ENCODE measurements at regions not wholly inside any gene's neighbourhood (a gene's known extent, or its start where the extent isn't known, plus 50 kb on each side); places are given as distances from the start of the nearest gene placed in this dataset.
A peak's percentile ranks its signal among the peaks of the same experiment; 100 is the strongest.

- no peak overlapping the region for H3K4me3 ChIP-seq
- no peak for DNase-seq
- H3K36me3 ChIP-seq = no peaks in the 10 kb centered on the region
- H3K27ac ChIP-seq = no peak overlapping the region
- H3K9me3 ChIP-seq = no peaks in the 10 kb centered on the region
- 80 to 82% methylated on average over 6 of the region's 6 CpGs for WGBS, 2 donors
- TF ChIP-seq POLR2A (IDR thresholded peaks at IDR 0.05) = no peak
- TF ChIP-seq, protein P1, sequence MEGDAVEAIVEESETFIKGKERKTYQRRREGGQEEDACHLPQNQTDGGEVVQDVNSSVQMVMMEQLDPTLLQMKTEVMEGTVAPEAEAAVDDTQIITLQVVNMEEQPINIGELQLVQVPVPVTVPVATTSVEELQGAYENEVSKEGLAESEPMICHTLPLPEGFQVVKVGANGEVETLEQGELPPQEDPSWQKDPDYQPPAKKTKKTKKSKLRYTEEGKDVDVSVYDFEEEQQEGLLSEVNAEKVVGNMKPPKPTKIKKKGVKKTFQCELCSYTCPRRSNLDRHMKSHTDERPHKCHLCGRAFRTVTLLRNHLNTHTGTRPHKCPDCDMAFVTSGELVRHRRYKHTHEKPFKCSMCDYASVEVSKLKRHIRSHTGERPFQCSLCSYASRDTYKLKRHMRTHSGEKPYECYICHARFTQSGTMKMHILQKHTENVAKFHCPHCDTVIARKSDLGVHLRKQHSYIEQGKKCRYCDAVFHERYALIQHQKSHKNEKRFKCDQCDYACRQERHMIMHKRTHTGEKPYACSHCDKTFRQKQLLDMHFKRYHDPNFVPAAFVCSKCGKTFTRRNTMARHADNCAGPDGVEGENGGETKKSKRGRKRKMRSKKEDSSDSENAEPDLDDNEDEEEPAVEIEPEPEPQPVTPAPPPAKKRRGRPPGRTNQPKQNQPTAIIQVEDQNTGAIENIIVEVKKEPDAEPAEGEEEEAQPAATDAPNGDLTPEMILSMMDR (IDR thresholded peaks at IDR 0.05) = no peak
- peaks cover 0 to 3% (median 0%) of the 10 kb centered on the region in 3 donors for H3K4me1 ChIP-seq
- no peaks in the 10 kb centered on the region for H3K27me3 ChIP-seq
- intact Hi-C loops (cut with DNase I) = no loop called here
Measured at GRCh38 chr1:81408419-81408818, 392.3 kb upstream of the ADGRL2 start.

GRCh38 chr1:81407000-81407821 lies 393.5 kb upstream of the ADGRL2 start:
- Histone ChIP-seq H3K36me3 (no peaks in the 10 kb centered on the region), H3K4me1 (peaks cover 0 to 3% (median 0%) of the 10 kb centered on the region in 3 donors), H3K9me3 (no peaks in the 10 kb centered on the region), H3K4me3 (no peak overlapping the region), H3K27me3 (no peaks in the 10 kb centered on the region), H3K27ac (peak overlapping the region in 1 of 4 donors; percentile 26)
- 71 to 72% methylated on average over 5 of the region's 5 CpGs for WGBS, 2 donors
- intact Hi-C loops (cut with DNase I) = no loop called here
- no peak for TF ChIP-seq POLR2A (IDR thresholded peaks at IDR 0.05)
- TF ChIP-seq, protein P1 (IDR thresholded peaks at IDR 0.05) = no peak
- DNase-seq = no peak

DNA sequence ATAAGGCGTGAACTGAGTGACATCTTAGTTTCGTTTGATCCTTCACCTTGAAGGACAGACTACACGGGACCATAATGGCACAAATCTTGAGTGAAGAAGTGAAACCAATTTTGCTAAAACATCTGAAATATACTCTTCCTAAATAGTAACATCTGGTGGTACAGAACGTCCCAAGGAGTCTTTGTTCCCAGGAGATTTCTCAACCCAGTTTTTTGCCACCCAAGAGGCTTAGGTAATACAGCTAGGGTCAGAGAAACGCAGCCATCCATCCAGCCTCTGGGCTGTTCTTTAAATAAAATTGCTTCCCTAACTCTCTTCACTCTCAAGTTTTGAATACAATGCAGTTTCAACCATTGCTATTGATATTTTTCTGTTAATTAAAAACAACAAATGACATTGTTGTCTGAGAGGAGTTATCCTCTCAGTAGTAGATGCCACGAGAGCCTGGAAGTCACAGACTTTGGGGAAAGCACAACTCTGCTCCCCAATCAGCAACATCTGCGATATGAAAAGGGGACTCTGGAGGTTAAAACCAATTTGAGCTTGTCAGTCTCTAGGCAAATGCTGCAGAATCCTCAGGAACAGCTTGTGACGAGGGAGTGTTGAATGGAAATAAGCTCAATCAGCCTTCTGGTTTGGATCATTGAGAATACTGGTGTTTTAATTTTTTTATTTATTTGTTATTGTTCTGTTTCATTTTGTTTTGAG lies 394.3 kb upstream of the ADGRL2 start:
- H3K4me3 ChIP-seq = no peak overlapping the region
- 75 to 77% methylated on average over 8 of the region's 8 CpGs for WGBS, 2 donors
- peak overlapping the region in 1 of 4 donors; percentile 26 for H3K27ac ChIP-seq

DNA sequence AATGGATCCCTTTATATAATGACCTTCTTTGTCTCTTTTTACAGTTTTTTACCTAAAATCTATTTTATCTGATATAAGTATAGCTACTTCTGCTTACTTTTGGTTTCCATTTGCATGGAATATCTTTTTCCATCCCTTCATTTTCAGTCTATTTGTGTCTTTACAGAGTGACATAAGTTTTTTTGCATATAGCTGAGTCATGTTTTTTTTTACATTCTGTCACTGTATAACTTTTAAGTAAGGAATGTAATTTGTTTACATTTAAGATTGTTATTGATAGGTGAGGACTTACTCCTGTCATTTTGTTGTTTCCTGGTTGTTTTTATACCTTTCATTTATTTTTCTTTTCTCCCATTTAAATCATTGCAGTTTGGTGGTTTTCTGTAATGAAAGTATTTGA lies 402.7 kb upstream of the ADGRL2 start:
- no peak for DNase-seq
- Histone ChIP-seq H3K27me3 (no peaks in the 10 kb centered on the region), H3K4me1 (no peaks in the 10 kb centered on the region), H3K36me3 (no peaks in the 10 kb centered on the region), H3K27ac (no peak overlapping the region), H3K4me3 (no peak overlapping the region), H3K9me3 (peaks cover 0 to 5% (median 3%) of the 10 kb centered on the region in 3 donors)
- no peak for TF ChIP-seq POLR2A (IDR thresholded peaks at IDR 0.05)
- TF ChIP-seq, protein P1 (IDR thresholded peaks at IDR 0.05) = no peak
- intact Hi-C loops (cut with DNase I) = no loop called here

More for the DNA sequence above, 394.3 kb upstream of the ADGRL2 start:
- Histone ChIP-seq H3K36me3 (no peaks in the 10 kb centered on the region), H3K4me1 (peaks cover 0 to 3% (median 0%) of the 10 kb centered on the region in 3 donors), H3K27me3 (no peaks in the 10 kb centered on the region), H3K9me3 (no peaks in the 10 kb centered on the region)
- TF ChIP-seq POLR2A (IDR thresholded peaks at IDR 0.05) = no peak
- TF ChIP-seq, protein P1 (IDR thresholded peaks at IDR 0.05) = no peak
- intact Hi-C loops (cut with DNase I) = no loop called here
- DNase-seq = no peak

DNA sequence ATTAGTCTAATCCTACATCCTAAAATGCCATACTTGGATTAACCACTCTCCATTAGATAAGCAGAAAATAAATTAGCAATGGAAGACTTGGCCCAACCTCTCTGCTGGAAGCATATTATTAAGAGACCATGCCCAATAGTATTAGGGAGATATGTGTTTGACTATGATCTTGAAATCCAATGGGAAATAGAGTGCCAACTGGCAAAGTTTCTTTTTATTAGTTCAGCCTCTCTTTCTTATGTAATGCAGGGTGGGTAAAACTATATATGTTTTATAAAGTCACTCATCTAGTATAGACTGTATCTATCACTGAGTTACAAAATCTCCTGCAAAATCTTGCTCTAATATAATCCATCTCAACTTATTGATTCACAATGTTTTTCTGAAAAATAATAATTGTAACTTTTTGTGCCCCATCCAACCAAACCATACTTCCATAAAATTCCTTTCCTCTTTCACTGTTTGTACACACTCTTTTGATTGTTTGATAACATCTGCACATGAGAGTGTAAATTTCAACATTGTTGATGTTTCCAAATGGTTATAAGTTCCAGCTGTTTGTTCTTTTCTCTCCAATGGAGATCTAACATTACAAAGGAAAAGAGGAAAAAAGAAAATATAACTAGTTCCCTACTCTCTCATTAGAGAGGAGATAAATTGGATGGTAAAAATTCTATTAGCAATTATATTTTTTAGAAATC lies 408.1 kb upstream of the ADGRL2 start:
- no peak overlapping the region for H3K4me3 ChIP-seq
- H3K27ac ChIP-seq = no peak overlapping the region
- no peaks in the 10 kb centered on the region for H3K27me3 ChIP-seq
- no peak for TF ChIP-seq POLR2A (IDR thresholded peaks at IDR 0.05)
- TF ChIP-seq, protein P1 (IDR thresholded peaks at IDR 0.05) = no peak
- no peaks in the 10 kb centered on the region for H3K36me3 ChIP-seq
- DNase-seq = no peak
- no peaks in the 10 kb centered on the region for H3K4me1 ChIP-seq
- intact Hi-C loops (cut with DNase I) = no loop called here
- H3K9me3 ChIP-seq = no peaks in the 10 kb centered on the region
